Fibroblast of the aortic adventitia (primary cell): ENCODE measurements at regions not wholly inside any gene's neighbourhood (a gene's known extent, or its start where the extent isn't known, plus 50 kb on each side); places are given as distances from the start of the nearest gene placed in this dataset.
"Not testable (repeated sequence)": the region's sequence is repeated elsewhere in the genome, so short reads cannot be mapped to it uniquely, and the experiment has no call there.

Experiments
- DNase-seq: peaks from one replicate; pipeline ENCODE4 v3.0.0-alpha.2; 2010; ENCODE audit warnings: low read depth
- H3K4me3 ChIP-seq: 2 replicates; pipeline ENCODE4 v1.5.1; 2011; ENCODE audit warnings: low read depth, mild to moderate bottlenecking, control low read depth, low read length, moderate library complexity
- CTCF ChIP-seq: IDR thresholded peaks from 2 replicates; pipeline ENCODE4 v1.5.1; 2011; ENCODE audit warnings: mild to moderate bottlenecking, low read length, control low read depth, inconsistent platforms; ENCODE audit not compliant: insufficient read depth

DNA sequence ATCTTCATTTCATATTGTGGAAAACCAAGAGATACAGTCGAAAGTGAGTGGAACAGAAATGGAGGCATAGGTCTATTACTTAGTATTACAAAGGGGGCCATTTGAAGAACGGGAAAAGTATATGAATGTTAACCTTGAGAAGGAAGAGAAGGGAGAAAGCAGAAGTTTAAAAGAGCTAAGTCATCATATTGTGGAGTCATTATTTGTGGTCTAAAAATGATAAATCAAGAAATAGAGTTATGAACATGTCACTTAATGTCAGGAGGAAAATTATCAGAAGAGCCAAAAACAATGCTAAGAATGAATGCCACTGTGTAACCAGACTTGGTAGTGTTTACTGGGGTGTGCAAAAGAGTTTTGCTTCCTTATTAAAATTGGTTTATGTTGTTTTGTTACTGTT, 589.5 kb upstream of the LCORL start:
- no peak for TF ChIP-seq CTCF
- no peak for DNase-seq
- H3K4me3 ChIP-seq: no peak overlapping the region

GRCh38 chr4:18608908-18609533, 587.5 kb upstream of the LCORL start:
- TF ChIP-seq CTCF: no peak

GRCh38 chr4:18602610-18603009, 581.1 kb upstream of the LCORL start:
- not testable (repeated sequence) for DNase-seq, H3K4me3 ChIP-seq

More at GRCh38 chr4:18608908-18609533, 587.5 kb upstream of the LCORL start:
- no peak overlapping the region for H3K4me3 ChIP-seq
- no peak for DNase-seq

GRCh38 chr4:18593297-18594002, 571.9 kb upstream of the LCORL start:
- H3K4me3 ChIP-seq: peak overlapping the region; percentile 52
- TF ChIP-seq CTCF: peak; percentile 79
- DNase-seq: peak; percentile 84

- no peak for DNase-seq
- H3K4me3 ChIP-seq: no peak overlapping the region
- no peak for TF ChIP-seq CTCF
Observed at GRCh38 chr4:18582841-18583240, 561.3 kb upstream of the LCORL start.

DNA sequence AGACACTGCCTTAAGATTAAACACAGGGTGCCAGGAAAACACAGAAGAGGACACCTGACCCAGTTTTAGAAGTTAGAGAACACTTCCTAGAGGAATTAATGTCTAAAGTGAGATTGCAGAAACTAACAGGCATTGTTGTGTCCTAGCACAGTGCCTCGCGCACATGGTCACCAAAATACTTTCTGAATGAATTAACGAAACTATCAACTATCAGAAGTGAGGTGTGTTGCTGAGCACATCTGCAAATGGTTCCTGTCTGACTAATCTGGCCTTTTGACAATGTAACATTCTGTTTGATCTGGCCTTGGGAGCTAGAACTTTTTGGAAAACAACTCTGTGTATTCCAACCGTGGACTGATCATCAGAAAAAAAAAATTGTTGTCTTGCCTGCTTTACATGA, 556.8 kb upstream of the LCORL start:
- H3K4me3 ChIP-seq: no peak overlapping the region
- no peak for DNase-seq
- TF ChIP-seq CTCF: no peak

DNA sequence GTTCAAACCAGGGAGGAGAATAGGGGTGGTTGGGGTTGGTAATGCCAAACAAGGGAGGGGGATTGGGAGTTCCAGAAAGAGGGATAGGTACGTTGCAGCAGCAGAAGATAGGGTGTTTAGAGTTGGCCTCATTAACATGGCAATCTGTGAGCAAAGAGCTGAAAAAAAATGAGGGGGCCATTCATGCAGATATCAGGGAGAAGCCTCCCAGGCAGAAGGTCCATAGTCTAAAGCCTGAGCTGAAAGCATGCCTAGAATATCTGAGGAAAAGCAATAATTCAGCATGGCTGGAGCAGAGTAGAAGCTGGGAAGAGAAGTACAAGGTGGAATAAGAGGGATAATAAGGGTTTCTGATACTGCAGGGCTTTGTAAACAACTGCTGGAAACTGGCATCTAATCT, 550.9 kb upstream of the LCORL start:
- TF ChIP-seq CTCF: no peak
- H3K4me3 ChIP-seq: no peak overlapping the region
- no peak for DNase-seq
